ENCODE measurements at regions not wholly inside any gene's neighbourhood (a gene's known extent, or its start where the extent isn't known, plus 50 kb on each side); places are given as distances from the start of the nearest gene placed in this dataset.

GRCh38 chr5:103657301-103657700, 94.7 kb upstream of the NUDT12 start:
- CTCF ChIA-PET: no interaction called here

More at GRCh38 chr5:103657301-103657700, 94.7 kb upstream of the NUDT12 start:
- Histone ChIP-seq H3K4me3 (replicated peaks in 1 of 2; ENCODE audit: low read depth in 1 of 2, low read length in 2 of 2) (no peak overlapping the region), H2AFZ (ENCODE audit: low read depth, low read length, poor library complexity, severe bottlenecking) (no peak overlapping the region), H3K79me2 (ENCODE audit: insufficient read depth, low read length) (no peaks in the 10 kb centered on the region), H3K4me1 (ENCODE audit: control insufficient read depth in 1 of 2, insufficient read depth in 2 of 2, low read length in 2 of 2) (no peaks in the 10 kb centered on the region), H3K9me3 (ENCODE audit: control insufficient read depth in 1 of 2, insufficient read depth in 1 of 2, low read depth in 1 of 2, low read length in 2 of 2) (no peaks in the 10 kb centered on the region), H3K27me3 (ENCODE audit: insufficient read depth, low read length) (no peaks in the 10 kb centered on the region), H3K9ac (ENCODE audit: low read length) (no peak overlapping the region), H4K20me1 (ENCODE audit: insufficient read depth) (no peaks in the 10 kb centered on the region), H3K4me2 (ENCODE audit: low read length) (no peak overlapping the region), H3K27ac (ENCODE audit: low read depth, low read length) (no peak overlapping the region), H3K9me2 (ENCODE audit: insufficient read depth) (no peaks in the 10 kb centered on the region), H3K36me3 (ENCODE audit: control insufficient read depth in 1 of 2, insufficient read depth in 2 of 2, low read length in 2 of 2) (no peaks in the 10 kb centered on the region)
- TF ChIP-seq POLR2A (IDR thresholded peaks at IDR 0.05; ENCODE audit: borderline replicate concordance, extremely low read depth, insufficient read depth, insufficient read length) (no peak), ATF3 (IDR thresholded peaks at IDR 0.05) (no peak), JUND (IDR thresholded peaks at IDR 0.05) (no peak), ZFX (IDR thresholded peaks at IDR 0.05) (no peak), REST (IDR thresholded peaks at IDR 0.05; ENCODE audit: low read depth) (no peak), RAD21 (IDR thresholded peaks at IDR 0.05; ENCODE audit: low read depth) (no peak), SRF (IDR thresholded peaks at IDR 0.05; ENCODE audit: low read depth) (no peak), EGR1 (IDR thresholded peaks at IDR 0.05; ENCODE audit: low read depth) (no peak), SP1 (IDR thresholded peaks at IDR 0.05; ENCODE audit: low read depth) (no peak)
- DNase-seq (ENCODE audit: low read depth, low spot score) (no peak), ATAC-seq (no peak)
- BruUV-seq (replicated peaks): no TSS peak
- intact Hi-C loops (cut with micrococcal nuclease): no loop called here
- RAD21 ChIA-PET (ENCODE audit: low non-redundant PET in 1 of 2, low total read pairs in 2 of 2, uncharacterized antibody in 2 of 2, unreplicated experiment in 2 of 2): no interaction called here
- POLR2A ChIA-PET: no interaction called here

Measured in HCT116 (cell line).